ENCODE measurements at regions not wholly inside any gene's neighbourhood (a gene's known extent, or its start where the extent isn't known, plus 50 kb on each side); places are given as distances from the start of the nearest gene placed in this dataset.

DNA sequence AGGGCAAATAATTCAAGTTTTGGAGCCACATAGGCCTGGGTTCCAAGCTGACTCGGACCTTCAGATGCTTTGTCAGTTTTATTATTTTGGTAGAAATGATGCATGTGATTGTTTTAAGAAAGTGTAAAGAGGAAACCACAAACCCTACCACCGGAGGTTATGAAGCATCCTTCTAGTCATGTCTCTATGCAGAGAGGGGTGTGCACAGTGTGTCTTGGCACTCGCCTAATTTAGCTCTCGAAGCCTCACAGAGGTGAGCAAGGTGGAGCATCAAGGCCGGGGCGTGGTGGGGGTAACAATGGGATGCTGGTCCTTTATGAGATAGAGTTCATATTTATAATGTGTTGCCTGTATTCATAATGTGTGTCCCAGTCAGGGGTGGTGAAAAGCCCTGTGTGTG is 63.7 kb upstream of the SMAD6 start:
- TF ChIP-seq, protein P1, sequence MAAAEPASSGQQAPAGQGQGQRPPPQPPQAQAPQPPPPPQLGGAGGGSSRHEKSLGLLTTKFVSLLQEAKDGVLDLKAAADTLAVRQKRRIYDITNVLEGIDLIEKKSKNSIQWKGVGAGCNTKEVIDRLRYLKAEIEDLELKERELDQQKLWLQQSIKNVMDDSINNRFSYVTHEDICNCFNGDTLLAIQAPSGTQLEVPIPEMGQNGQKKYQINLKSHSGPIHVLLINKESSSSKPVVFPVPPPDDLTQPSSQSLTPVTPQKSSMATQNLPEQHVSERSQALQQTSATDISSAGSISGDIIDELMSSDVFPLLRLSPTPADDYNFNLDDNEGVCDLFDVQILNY (CRISPR knock-in tag; IDR thresholded peaks at IDR 0.05) = no peak
- no peak for TF ChIP-seq AFF4 (CRISPR knock-in tag; IDR thresholded peaks at IDR 0.05; ENCODE audit: borderline replicate concordance)
- TF ChIP-seq CTCF (IDR thresholded peaks at IDR 0.05) = no peak
- no peak for TF ChIP-seq ESRRA (CRISPR knock-in tag; IDR thresholded peaks at IDR 0.05; ENCODE audit: borderline replicate concordance)
- TF ChIP-seq E2F4 (CRISPR knock-in tag; IDR thresholded peaks at IDR 0.05; ENCODE audit: borderline replicate concordance, low read depth) = no peak
- no peak for TF ChIP-seq NFE2L1 (CRISPR knock-in tag; IDR thresholded peaks at IDR 0.05)
- no peak for TF ChIP-seq MAX (CRISPR knock-in tag; IDR thresholded peaks at IDR 0.05)
- no peak for TF ChIP-seq JUN (CRISPR knock-in tag; IDR thresholded peaks at IDR 0.05)

Data from WTC11 (cell line).